ENCODE measurements at regions not wholly inside any gene's neighbourhood (a gene's known extent, or its start where the extent isn't known, plus 50 kb on each side); places are given as distances from the start of the nearest gene placed in this dataset.

DNA sequence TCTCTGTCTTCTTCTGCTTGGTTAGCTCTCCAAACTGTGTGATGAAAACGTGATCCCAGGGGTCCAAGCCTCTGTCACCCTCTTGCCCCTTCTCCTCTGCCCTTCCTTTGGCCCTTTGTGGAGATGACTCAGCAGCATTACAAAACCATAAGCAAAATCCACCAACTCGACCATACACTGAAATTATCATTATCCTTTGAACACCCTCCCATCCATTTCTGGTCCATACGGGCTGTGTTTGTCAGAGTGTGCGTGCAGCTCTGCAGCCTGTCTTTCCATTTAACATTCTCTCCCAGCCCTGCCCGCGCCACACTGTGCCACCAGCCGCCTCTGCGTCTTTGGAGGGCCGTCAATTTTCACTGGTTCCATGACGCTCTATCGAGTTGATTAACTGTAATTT lies 69.2 kb downstream of the SLC25A47 start:
- ATAC-seq (ENCODE audit: low FRiP score): no peak
- TF ChIP-seq, protein P1, sequence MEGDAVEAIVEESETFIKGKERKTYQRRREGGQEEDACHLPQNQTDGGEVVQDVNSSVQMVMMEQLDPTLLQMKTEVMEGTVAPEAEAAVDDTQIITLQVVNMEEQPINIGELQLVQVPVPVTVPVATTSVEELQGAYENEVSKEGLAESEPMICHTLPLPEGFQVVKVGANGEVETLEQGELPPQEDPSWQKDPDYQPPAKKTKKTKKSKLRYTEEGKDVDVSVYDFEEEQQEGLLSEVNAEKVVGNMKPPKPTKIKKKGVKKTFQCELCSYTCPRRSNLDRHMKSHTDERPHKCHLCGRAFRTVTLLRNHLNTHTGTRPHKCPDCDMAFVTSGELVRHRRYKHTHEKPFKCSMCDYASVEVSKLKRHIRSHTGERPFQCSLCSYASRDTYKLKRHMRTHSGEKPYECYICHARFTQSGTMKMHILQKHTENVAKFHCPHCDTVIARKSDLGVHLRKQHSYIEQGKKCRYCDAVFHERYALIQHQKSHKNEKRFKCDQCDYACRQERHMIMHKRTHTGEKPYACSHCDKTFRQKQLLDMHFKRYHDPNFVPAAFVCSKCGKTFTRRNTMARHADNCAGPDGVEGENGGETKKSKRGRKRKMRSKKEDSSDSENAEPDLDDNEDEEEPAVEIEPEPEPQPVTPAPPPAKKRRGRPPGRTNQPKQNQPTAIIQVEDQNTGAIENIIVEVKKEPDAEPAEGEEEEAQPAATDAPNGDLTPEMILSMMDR (IDR thresholded peaks at IDR 0.05): no peak
- no peak for DNase-seq (ENCODE audit: low spot score)

DNA sequence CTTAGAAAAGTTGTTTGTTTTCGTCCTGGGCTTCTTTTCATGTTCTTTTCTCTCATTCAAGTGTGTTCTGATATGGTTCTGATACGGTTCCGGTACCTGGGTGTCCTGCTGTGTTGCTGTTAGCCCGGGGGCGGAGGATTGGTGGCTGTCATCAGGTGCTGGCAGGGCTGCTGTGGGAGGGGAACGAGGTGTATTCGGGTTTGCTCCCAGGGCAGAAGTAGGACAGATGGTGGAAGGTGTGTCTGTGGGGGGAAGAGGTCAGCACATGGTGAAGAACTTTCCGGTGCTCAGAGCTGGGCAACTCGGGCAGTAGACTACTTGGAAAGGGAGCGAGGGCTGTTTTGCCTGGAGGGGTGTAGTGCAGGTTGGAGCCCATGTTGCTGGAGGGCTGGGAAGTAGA lies 70.2 kb downstream of the SLC25A47 start:
- ATAC-seq (ENCODE audit: low FRiP score): no peak

DNA sequence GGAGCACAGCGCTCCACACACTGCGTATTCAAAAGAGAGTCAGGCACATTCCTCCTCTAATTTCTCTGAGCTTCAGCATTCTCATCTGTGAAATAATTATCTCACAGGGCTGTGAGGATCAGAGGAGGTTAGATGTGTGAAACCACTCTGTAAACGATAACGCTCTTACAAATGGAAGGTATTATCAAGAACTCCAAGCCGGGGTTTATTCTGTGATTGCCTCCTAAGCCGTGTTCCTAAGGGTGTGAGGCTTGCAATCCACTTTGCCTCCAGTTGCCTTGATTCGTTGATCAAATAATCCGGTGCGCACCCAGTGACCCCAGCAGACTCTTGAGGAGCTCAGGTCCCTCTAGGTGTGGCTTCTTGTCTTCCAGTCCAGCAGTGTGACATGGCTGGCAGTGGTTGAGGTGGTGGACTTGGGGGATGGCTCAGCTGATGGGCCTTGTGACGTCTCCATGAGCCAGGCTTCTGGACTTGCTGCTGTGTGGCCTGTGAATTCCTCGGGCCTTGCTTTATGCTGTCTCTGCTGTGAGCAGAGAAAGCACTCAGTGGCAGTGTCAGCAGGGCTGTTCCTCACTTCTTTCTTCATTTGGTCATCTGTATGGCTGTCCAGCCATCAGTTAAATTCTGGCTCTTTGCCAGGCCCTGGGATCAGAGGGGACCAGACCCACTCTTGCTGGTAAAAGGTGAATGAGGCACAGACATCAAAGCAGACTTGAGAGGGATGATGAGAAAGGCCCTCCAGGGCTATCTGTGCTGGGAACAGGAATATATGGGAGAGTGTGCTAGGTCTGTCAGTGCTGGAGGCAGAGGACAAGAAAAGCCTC lies 71.0 kb downstream of the SLC25A47 start:
- TF ChIP-seq, protein P1 (IDR thresholded peaks at IDR 0.05): no peak
- no peak for DNase-seq (ENCODE audit: low spot score)
- ATAC-seq (ENCODE audit: low FRiP score): no peak

More for the DNA sequence above, 70.2 kb downstream of the SLC25A47 start:
- DNase-seq (ENCODE audit: low spot score): no peak
- TF ChIP-seq, protein P1 (IDR thresholded peaks at IDR 0.05): no peak

GRCh38 chr14:100394886-100395672 lies 71.9 kb downstream of the SLC25A47 start:
- TF ChIP-seq, protein P1 (IDR thresholded peaks at IDR 0.05): no peak
- no peak for DNase-seq (ENCODE audit: low spot score)

GRCh38 chr14:100396266-100396795 lies 73.2 kb downstream of the SLC25A47 start:
- TF ChIP-seq, protein P1 (IDR thresholded peaks at IDR 0.05): no peak
- no peak for DNase-seq (ENCODE audit: low spot score)
- ATAC-seq (ENCODE audit: low FRiP score): no peak

More at GRCh38 chr14:100394886-100395672, 71.9 kb downstream of the SLC25A47 start:
- ATAC-seq (ENCODE audit: low FRiP score): no peak

DNA sequence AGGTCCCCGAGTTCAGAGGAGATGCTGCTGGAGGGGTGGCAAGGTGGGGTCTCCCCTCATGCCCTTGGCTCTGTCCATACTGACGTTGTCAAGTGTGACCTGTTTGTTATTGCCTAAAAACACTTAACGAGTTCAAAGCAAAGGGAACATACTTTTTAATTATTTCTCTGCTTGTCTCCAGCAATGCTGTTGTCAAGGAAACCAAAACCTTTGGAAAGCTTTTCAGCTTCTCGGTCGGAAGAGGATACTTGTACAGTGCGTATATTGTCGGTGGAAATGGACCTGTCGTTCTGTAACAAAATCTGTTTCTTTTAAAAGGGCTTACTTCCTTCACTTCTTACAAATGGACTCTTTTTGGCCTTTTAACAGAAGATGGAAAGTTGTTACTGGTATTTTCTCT lies 73.9 kb downstream of the SLC25A47 start:
- ATAC-seq (ENCODE audit: low FRiP score) (no peak), DNase-seq (ENCODE audit: low spot score) (no peak)
- TF ChIP-seq, protein P1 (IDR thresholded peaks at IDR 0.05): no peak

Data from omental fat pad (tissue), 3 donors.